ENCODE measurements at regions not wholly inside any gene's neighbourhood (a gene's known extent, or its start where the extent isn't known, plus 50 kb on each side); places are given as distances from the start of the nearest gene placed in this dataset.

- no peak for TF ChIP-seq CTCF (conservative IDR thresholded peaks at IDR 0.05 in 1 of 2, IDR thresholded peaks at IDR 0.05 in 1 of 2; ENCODE audit: low read depth in 1 of 2, low read length in 2 of 2)
- TF ChIP-seq EZH2 (IDR thresholded peaks at IDR 0.05; ENCODE audit: low read length, missing control alignments) = no peak
Measured at GRCh38 chr2:149716687-149717086, 129.1 kb upstream of the MMADHC start.

Measured in fibroblast of lung (primary cell).